GM12892 (cell line): ENCODE measurements at regions not wholly inside any gene's neighbourhood (a gene's known extent, or its start where the extent isn't known, plus 50 kb on each side); places are given as distances from the start of the nearest gene placed in this dataset.

ENCODE experiments used
- POLR2A ChIP-seq: IDR thresholded peaks from 2 replicates; pipeline ENCODE4 v1.6.1; 2011; ENCODE audit warnings: low read depth, low read length, control low read depth
- POLR2AphosphoS5 ChIP-seq: IDR thresholded peaks from 2 replicates; pipeline ENCODE4 v1.6.1; 2011; ENCODE audit warnings: low read depth, low read length, control low read depth
- TAF1 ChIP-seq: IDR thresholded peaks from 2 replicates; pipeline ENCODE4 v1.6.1; 2011; ENCODE audit warnings: low read depth, mild to moderate bottlenecking, control low read depth, low read length, borderline replicate concordance

DNA sequence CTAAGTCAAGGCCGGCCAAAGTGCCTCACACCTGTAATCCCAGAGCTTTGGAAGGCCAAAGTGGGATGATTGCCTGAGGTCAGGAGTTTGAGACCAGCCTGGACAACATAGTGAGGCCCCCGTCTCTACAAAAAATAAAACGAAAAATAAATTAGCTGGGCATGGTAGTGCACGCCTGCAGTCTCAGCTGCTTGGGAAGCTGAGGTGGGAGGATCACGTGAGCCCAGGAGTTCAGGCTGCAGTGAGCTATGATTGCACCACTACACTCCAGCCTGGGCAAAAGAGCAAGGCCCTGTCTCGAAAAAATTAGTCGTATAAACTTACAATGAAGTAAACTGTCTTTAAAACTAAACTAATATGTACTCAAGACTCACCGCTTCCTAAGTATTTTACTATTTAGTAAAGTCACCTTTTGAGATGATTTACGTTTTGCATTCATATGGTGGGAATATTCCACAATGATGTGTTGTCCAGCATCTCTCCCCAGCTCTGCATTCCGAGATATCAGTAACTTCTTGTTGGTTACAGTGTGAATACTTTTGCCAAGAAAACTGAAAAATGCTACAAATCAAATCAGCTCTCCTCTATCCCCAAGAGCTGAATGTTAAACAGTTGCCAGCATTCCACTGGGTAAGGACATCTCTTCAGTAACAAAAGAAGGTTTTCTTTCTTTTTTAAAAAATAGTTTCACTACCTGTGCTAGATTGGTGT lies 84.9 kb upstream of the C21orf91 start:
- no peak for TF ChIP-seq TAF1
- no peak for TF ChIP-seq POLR2AphosphoS5
- TF ChIP-seq POLR2A, result no peak
